ENCODE measurements at regions not wholly inside any gene's neighbourhood (a gene's known extent, or its start where the extent isn't known, plus 50 kb on each side); places are given as distances from the start of the nearest gene placed in this dataset.

DNA sequence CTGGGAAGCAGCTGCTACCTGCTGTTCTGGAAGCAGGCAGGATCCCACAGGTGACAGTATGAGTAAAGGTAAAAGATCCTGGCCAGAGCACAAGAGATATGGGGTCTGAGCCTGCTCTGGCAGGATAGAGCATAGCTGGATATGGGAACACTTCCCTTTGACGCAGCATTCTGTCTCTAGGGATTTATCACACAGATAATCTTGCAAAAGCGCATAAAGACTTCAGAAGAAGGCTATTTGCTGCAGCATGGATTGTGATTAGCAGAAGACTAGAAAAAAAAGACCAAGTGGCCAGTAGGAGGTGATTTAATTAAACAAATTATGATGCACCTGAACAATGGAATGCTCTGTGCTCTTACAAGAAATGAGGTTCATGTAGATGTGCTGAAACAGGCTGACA is 52.4 kb upstream of the PWWP2A start:
- Histone ChIP-seq H3K4me3 (ENCODE audit: low read length) (no peak overlapping the region), H3K9me3 (ENCODE audit: control insufficient read depth in 1 of 2, insufficient read depth in 1 of 2, low read length in 2 of 2) (no peaks in the 10 kb centered on the region), H3K27me3 (ENCODE audit: control insufficient read depth in 1 of 2, insufficient read depth in 2 of 2, low read length in 2 of 2) (peaks cover 5 to 10% of the 10 kb centered on the region in 2 experiments), H3K27ac (ENCODE audit: low read depth in 1 of 2, low read length in 2 of 2) (no peak overlapping the region), H3K4me1 (ENCODE audit: insufficient read depth, low read length) (no peaks in the 10 kb centered on the region), H3K36me3 (ENCODE audit: insufficient read depth, low read length) (no peaks in the 10 kb centered on the region)
- H3K36me3 Mint-ChIP-seq (ENCODE audit: low read depth) = no peaks in the 10 kb centered on the region
- ATAC-seq (ENCODE audit: poor library complexity) = no peak
- intact Hi-C loops (cut with DNase I, micrococcal nuclease) = no loop called here
- DNase-seq = no peak
- no peaks in the 10 kb centered on the region for H3K9me3 Mint-ChIP-seq
- TF ChIP-seq, protein P1, sequence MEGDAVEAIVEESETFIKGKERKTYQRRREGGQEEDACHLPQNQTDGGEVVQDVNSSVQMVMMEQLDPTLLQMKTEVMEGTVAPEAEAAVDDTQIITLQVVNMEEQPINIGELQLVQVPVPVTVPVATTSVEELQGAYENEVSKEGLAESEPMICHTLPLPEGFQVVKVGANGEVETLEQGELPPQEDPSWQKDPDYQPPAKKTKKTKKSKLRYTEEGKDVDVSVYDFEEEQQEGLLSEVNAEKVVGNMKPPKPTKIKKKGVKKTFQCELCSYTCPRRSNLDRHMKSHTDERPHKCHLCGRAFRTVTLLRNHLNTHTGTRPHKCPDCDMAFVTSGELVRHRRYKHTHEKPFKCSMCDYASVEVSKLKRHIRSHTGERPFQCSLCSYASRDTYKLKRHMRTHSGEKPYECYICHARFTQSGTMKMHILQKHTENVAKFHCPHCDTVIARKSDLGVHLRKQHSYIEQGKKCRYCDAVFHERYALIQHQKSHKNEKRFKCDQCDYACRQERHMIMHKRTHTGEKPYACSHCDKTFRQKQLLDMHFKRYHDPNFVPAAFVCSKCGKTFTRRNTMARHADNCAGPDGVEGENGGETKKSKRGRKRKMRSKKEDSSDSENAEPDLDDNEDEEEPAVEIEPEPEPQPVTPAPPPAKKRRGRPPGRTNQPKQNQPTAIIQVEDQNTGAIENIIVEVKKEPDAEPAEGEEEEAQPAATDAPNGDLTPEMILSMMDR (IDR thresholded peaks at IDR 0.05) = no peak
- no peak overlapping the region for H3K27ac Mint-ChIP-seq
- POLR2A ChIA-PET = interaction anchor here (0.5 kb wide), 1 partner anchor 58 kb away, joined by 4 read pairs; no protein-coding TSS in a partner anchor
- H3K4me3 Mint-ChIP-seq = no peak overlapping the region
- CTCF ChIA-PET = no interaction called here
- H3K4me1 Mint-ChIP-seq (ENCODE audit: low read depth) = no peaks in the 10 kb centered on the region
- peaks cover 12% of the 10 kb centered on the region for H3K27me3 Mint-ChIP-seq

GRCh38 chr5:160169326-160169725 is 50.1 kb upstream of the PWWP2A start:
- peaks cover 7 to 10% of the 10 kb centered on the region in 2 experiments for H3K27me3 ChIP-seq (ENCODE audit: control insufficient read depth in 1 of 2, insufficient read depth in 2 of 2, low read length in 2 of 2)
- no peaks in the 10 kb centered on the region for H3K36me3 ChIP-seq (ENCODE audit: insufficient read depth, low read length)
- intact Hi-C loops (cut with DNase I, micrococcal nuclease) = no loop called here

More at GRCh38 chr5:160169326-160169725, 50.1 kb upstream of the PWWP2A start:
- DNase-seq = no peak
- H3K4me1 ChIP-seq (ENCODE audit: insufficient read depth, low read length) = peaks cover 9% of the 10 kb centered on the region
- no peaks in the 10 kb centered on the region for H3K9me3 ChIP-seq (ENCODE audit: control insufficient read depth in 1 of 2, insufficient read depth in 1 of 2, low read length in 2 of 2)
- TF ChIP-seq, protein P1 (IDR thresholded peaks at IDR 0.05) = no peak
- Mint-ChIP-seq H3K4me1 (ENCODE audit: low read depth) (no peaks in the 10 kb centered on the region), H3K4me3 (no peak overlapping the region), H3K36me3 (ENCODE audit: low read depth) (no peaks in the 10 kb centered on the region), H3K27ac (no peak overlapping the region), H3K9me3 (no peaks in the 10 kb centered on the region), H3K27me3 (peaks cover 12% of the 10 kb centered on the region)
- ChIA-PET POLR2A (no interaction called here), CTCF (no interaction called here)
- ATAC-seq (ENCODE audit: poor library complexity) = no peak
- no peak overlapping the region for H3K27ac ChIP-seq (ENCODE audit: low read depth in 1 of 2, low read length in 2 of 2)
- no peak overlapping the region for H3K4me3 ChIP-seq (ENCODE audit: low read length)

Measured in CD4-positive, alpha-beta T cell (primary cell).